H9 (cell line): ENCODE measurements at regions not wholly inside any gene's neighbourhood (a gene's known extent, or its start where the extent isn't known, plus 50 kb on each side); places are given as distances from the start of the nearest gene placed in this dataset.

ENCODE experiments used
- DNase-seq: peaks from one replicate; pipeline ENCODE4 v3.0.0-alpha.2; 2017
- H2AFZ ChIP-seq: one replicate; pipeline ENCODE4 v1.6.1; 2013; ENCODE audit warnings: mild to moderate bottlenecking, low read length, control low read depth, moderate library complexity
- H2AK5ac ChIP-seq: 2 replicates; pipeline ENCODE4 v1.6.1; 2013; ENCODE audit warnings: low read length, control low read depth, mixed read lengths; ENCODE audit not compliant: insufficient read length
- H2BK120ac ChIP-seq: one replicate; pipeline ENCODE4 v1.6.1; 2013; ENCODE audit warnings: low read depth, mild to moderate bottlenecking, low read length, control low read depth, inconsistent platforms; ENCODE audit not compliant: poor library complexity, severe bottlenecking
- H2BK12ac ChIP-seq: 2 replicates; pipeline ENCODE4 v1.6.1; 2013; ENCODE audit warnings: low read length, control low read depth, mixed read lengths, low read depth; ENCODE audit not compliant: insufficient read length
- H2BK15ac ChIP-seq: 2 replicates; pipeline ENCODE4 v1.6.1; 2013; ENCODE audit warnings: low read depth, low read length, control low read depth
- H2BK20ac ChIP-seq: one replicate; pipeline ENCODE4 v1.6.1; 2013; ENCODE audit warnings: low read depth, mild to moderate bottlenecking, low read length, control low read depth, inconsistent platforms; ENCODE audit not compliant: poor library complexity, severe bottlenecking
- H2BK5ac ChIP-seq: 2 replicates; pipeline ENCODE4 v1.6.1; 2013; ENCODE audit warnings: low read length, control low read depth, mixed read lengths; ENCODE audit not compliant: insufficient read length
- H3K14ac ChIP-seq: 2 replicates; pipeline ENCODE4 v1.6.1; 2013; ENCODE audit warnings: low read length, control low read depth; ENCODE audit not compliant: insufficient read depth
- H3K18ac ChIP-seq: 2 replicates; pipeline ENCODE4 v1.6.1; 2013; ENCODE audit warnings: low read depth, mild to moderate bottlenecking, mixed read lengths, low read length, control low read depth; ENCODE audit not compliant: insufficient read length
- H3K23ac ChIP-seq: 2 replicates; pipeline ENCODE4 v1.6.1; 2013; ENCODE audit warnings: low read length, control low read depth, mixed read lengths, low read depth; ENCODE audit not compliant: insufficient read length
- H3K23me2 ChIP-seq: 2 replicates; pipeline ENCODE4 v1.6.1; 2013; ENCODE audit warnings: low read depth, mild to moderate bottlenecking, mixed read lengths, low read length, control low read depth; ENCODE audit not compliant: insufficient read length, poor library complexity, severe bottlenecking
- H3K27ac ChIP-seq: 2 replicates; pipeline ENCODE4 v1.5.1; 2013; ENCODE audit warnings: low read length, control low read depth, mixed read lengths, low read depth; ENCODE audit not compliant: insufficient read length
- H3K27me3 ChIP-seq: 2 replicates; pipeline ENCODE4 v1.6.1; 2013; ENCODE audit warnings: low read length, control low read depth, inconsistent platforms; ENCODE audit not compliant: insufficient read depth
- H3K4ac ChIP-seq: 2 replicates; pipeline ENCODE4 v1.6.1; 2013; ENCODE audit warnings: low read depth, mild to moderate bottlenecking, control low read depth, inconsistent platforms, low read length, moderate library complexity
- H3K4me1 ChIP-seq: 2 replicates; pipeline ENCODE4 v1.6.1; 2013; ENCODE audit warnings: low read length, control low read depth, inconsistent platforms; ENCODE audit not compliant: insufficient read depth
- H3K4me2 ChIP-seq: 2 replicates; pipeline ENCODE4 v1.6.1; 2013; ENCODE audit warnings: low read length, control low read depth, mixed read lengths; ENCODE audit not compliant: insufficient read length, insufficient read depth
- H3K56ac ChIP-seq: 2 replicates; pipeline ENCODE4 v1.6.1; 2013; ENCODE audit warnings: low read depth, mild to moderate bottlenecking, mixed read lengths, low read length, control low read depth; ENCODE audit not compliant: insufficient read length
- H3K79me1 ChIP-seq: 2 replicates; pipeline ENCODE4 v1.6.1; 2013; ENCODE audit warnings: low read depth, mild to moderate bottlenecking, moderate library complexity, low read length, control low read depth, inconsistent platforms; ENCODE audit not compliant: insufficient read depth, poor library complexity, severe bottlenecking
- H3K79me2 ChIP-seq: 2 replicates; pipeline ENCODE4 v1.6.1; 2013; ENCODE audit warnings: low read length, control low read depth, inconsistent platforms; ENCODE audit not compliant: insufficient read depth
- H3K9ac ChIP-seq: 2 replicates; pipeline ENCODE4 v1.6.1; 2013; ENCODE audit warnings: low read length, control low read depth, mixed read lengths; ENCODE audit not compliant: insufficient read length; ENCODE audit errors: extremely low read depth
- H3K9me3 ChIP-seq: one replicate; pipeline ENCODE4 v1.6.1; 2013; ENCODE audit warnings: low read depth, low read length, inconsistent platforms; ENCODE audit not compliant: control insufficient read depth
- H3T11ph ChIP-seq: one replicate; pipeline ENCODE4 v1.6.1; 2013; ENCODE audit warnings: mild to moderate bottlenecking, low read length, control low read depth, inconsistent platforms
- H4K20me1 ChIP-seq: one replicate; pipeline ENCODE4 v1.6.1; 2013; ENCODE audit not compliant: control insufficient read depth, insufficient read length, insufficient read depth
- H4K5ac ChIP-seq: 2 replicates; pipeline ENCODE4 v1.6.1; 2013; ENCODE audit warnings: low read depth, mild to moderate bottlenecking, mixed read lengths, low read length, control low read depth; ENCODE audit not compliant: insufficient read length
- H4K8ac ChIP-seq: replicated peaks from 2 replicates; pipeline ENCODE4 v1.6.1; 2013; ENCODE audit warnings: low read length, control low read depth, mixed read lengths, low read depth; ENCODE audit not compliant: insufficient read length
- H4K91ac ChIP-seq: 2 replicates; pipeline ENCODE4 v1.6.1; 2013; ENCODE audit warnings: low read depth, mild to moderate bottlenecking, moderate library complexity, mixed read lengths, low read length, control low read depth; ENCODE audit not compliant: insufficient read length
- H3K27ac Mint-ChIP-seq, 3 experiments: 2 replicates in 2 of 3; 3 replicates in 1 of 3; pipeline ENCODE4 v1.8.0; 2020 to 2021; ENCODE audit warnings: mixed read lengths in 3 of 3, mild to moderate bottlenecking in 1 of 3, moderate library complexity in 1 of 3
- H3K27me3 Mint-ChIP-seq: 2 replicates; pipeline ENCODE4 v1.8.0; 2021; ENCODE audit warnings: low read depth, mild to moderate bottlenecking, moderate library complexity, mixed read lengths
- H3K36me3 Mint-ChIP-seq, 3 experiments: 2 replicates in 2 of 3; 3 replicates in 1 of 3; pipeline ENCODE4 v1.8.0; 2020 to 2021; ENCODE audit warnings: low read depth in 3 of 3, mixed read lengths in 3 of 3; ENCODE audit not compliant: insufficient read depth in 1 of 3
- H3K4me1 Mint-ChIP-seq, 2 experiments: 2 replicates each; pipeline ENCODE4 v1.8.0; 2020; ENCODE audit warnings: mixed read lengths in 2 of 2
- H3K4me3 Mint-ChIP-seq, 2 experiments: 2 replicates in 1 of 2; 3 replicates in 1 of 2; pipeline ENCODE4 v1.8.0; 2020 to 2021; ENCODE audit warnings: mild to moderate bottlenecking in 2 of 2, mixed read lengths in 2 of 2, moderate library complexity in 1 of 2
- H3K9me3 Mint-ChIP-seq, 2 experiments: 2 replicates in 1 of 2; 3 replicates in 1 of 2; pipeline ENCODE4 v1.8.0; 2020; ENCODE audit warnings: mild to moderate bottlenecking in 2 of 2, mixed read lengths in 2 of 2, moderate library complexity in 1 of 2
- CTCF ChIP-seq: fragments of 200-600 bp; sonication (generic); conservative IDR thresholded peaks from 3 replicates; pipeline ENCODE4 v1.8.0; 2021; ENCODE audit warnings: antibody characterized with exemption, mild to moderate bottlenecking
- WGBS: extraction: QIAGEN DNeasy Blood & Tissue Kit; methylation state at CpG from one replicate; pipeline ENCODE4 v1.1.7; 2013; ENCODE audit warnings: missing lambda C conversion rate, low lambda C conversion rate, mixed read lengths; ENCODE audit not compliant: insufficient read length; ENCODE audit errors: extremely low coverage; 5-methylcytosine and 5-hydroxymethylcytosine counted together

DNA sequence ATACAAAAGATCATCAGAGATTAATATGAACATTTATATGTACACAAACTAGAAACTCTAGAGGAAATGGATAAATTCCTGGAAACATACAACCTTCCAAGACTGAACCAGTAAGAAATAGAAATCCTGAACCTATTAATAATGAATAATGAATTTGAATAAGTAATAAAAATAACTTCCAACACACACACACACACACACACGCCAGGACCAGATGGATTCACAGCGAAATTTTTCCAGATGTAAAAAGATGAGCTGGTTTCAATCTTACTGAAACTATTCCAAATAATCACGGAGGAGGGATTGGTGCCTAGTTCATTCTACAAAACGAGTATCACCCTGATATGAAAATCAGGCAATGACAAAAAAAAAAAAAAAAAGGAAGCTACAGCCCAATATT, 1095.0 kb downstream of the FAT4 start:
- Histone ChIP-seq H4K5ac (no peak overlapping the region), H4K20me1 (no peaks in the 10 kb centered on the region), H2BK12ac (no peak overlapping the region), H3K14ac (no peak overlapping the region), H2BK15ac (no peak overlapping the region), H3K23ac (no peak overlapping the region), H2BK20ac (no peak overlapping the region), H3K27ac (no peak overlapping the region), H2AFZ (no peak overlapping the region), H3K23me2 (no peaks in the 10 kb centered on the region), H3K9ac (no peak overlapping the region), H3K4me1 (no peaks in the 10 kb centered on the region), H3K79me2 (no peaks in the 10 kb centered on the region), H4K8ac (no peak overlapping the region), H3K9me3 (no peaks in the 10 kb centered on the region), H3K79me1 (no peaks in the 10 kb centered on the region), H2BK120ac (no peak overlapping the region), H3K18ac (no peak overlapping the region), H2BK5ac (no peak overlapping the region), H4K91ac (no peak overlapping the region), H3T11ph (no peak overlapping the region), H3K4ac (no peak overlapping the region), H3K27me3 (no peaks in the 10 kb centered on the region), H3K4me2 (no peak overlapping the region), H3K56ac (no peak overlapping the region), H2AK5ac (no peak overlapping the region)
- H3K9me3 Mint-ChIP-seq: no peaks in the 10 kb centered on the region; a peak in 1 of 5 replicates
- no peak for TF ChIP-seq CTCF
- H3K27ac Mint-ChIP-seq: no peak overlapping the region
- no peak overlapping the region for H3K4me3 Mint-ChIP-seq
- no peaks in the 10 kb centered on the region for H3K27me3 Mint-ChIP-seq
- DNase-seq: no peak
- H3K36me3 Mint-ChIP-seq: no peaks in the 10 kb centered on the region
- no CpG with 5 or more reads among the region's 4 CpGs for WGBS
- no peaks in the 10 kb centered on the region for H3K4me1 Mint-ChIP-seq
